HG03565 (cell line): ENCODE measurements at regions not wholly inside any gene's neighbourhood (a gene's known extent, or its start where the extent isn't known, plus 50 kb on each side); places are given as distances from the start of the nearest gene placed in this dataset.

Experiments
- ATAC-seq: cut with Tn5 transposase; IDR thresholded peaks from one replicate; pipeline ENCODE4 v1.9.1; 2021; ENCODE audit warnings: mild to moderate bottlenecking, moderate library complexity; ENCODE audit not compliant: unreplicated experiment

DNA sequence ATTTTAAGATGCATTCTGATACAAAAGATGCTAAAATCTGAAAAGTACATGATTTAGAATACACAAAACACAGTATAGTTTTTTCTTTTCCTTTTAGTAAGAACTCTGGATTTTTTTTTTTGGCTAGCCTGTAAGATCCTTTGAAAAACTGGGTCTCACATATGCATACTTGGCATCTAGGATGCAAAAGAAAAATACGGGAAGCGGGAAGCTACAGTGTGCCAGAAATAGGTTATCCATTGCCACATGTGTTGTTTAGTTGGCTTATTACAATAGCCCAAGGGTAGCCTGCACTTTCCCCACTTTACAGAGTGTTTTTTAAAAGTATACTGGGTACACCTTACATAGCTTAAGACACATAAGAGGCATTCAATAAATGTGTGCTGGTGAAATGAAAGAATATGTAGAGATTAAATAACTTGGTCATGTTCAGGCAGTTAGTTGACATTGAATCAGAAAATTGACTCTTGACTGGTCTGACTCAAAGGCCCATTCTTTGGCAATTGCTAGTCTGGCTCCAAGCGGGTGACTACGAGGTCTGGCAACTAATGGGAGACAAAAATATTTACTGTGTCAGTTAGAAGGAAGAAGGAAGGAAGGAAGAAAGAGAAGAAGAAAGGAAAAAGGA, 286.8 kb upstream of the TRIB2 start:
- no peak for ATAC-seq

DNA sequence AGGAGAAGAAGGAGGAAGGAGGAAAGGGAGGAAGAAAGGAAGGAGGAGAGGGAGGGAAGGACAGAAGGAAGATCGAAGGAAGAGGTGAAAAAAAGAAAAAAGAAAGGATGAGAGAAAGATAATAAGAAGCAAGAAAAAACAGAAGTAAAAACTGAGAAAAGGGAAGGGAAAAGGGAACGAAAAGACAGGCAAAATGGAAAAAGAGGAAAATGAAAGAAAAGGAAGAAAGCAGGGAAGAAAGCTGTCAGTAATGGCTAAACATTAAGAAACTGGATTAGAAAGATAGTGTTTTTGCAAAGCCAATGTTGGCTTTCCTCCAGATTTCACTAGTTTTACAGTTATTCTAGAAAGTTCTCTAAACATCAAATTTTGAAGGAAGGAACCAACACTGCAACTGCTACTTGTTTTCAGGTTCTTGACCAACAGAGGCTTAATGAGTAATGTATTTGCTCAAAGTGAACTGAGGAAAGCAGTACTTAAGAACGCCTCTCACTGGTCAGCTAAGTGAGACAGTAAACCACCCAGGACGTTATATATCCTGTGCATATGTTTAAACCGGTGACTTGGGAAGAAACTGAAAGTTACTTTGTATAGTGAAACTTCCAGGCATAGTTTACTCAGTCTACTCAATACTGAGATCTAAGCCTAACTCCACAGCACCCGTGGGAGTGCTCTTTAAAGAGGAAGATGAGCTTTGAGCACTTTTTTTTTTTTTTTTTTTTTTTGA, 286.2 kb upstream of the TRIB2 start:
- peak; percentile 99 for ATAC-seq

- no peak for ATAC-seq
Measured at GRCh38 chr2:12432985-12433625, 283.6 kb upstream of the TRIB2 start.

DNA sequence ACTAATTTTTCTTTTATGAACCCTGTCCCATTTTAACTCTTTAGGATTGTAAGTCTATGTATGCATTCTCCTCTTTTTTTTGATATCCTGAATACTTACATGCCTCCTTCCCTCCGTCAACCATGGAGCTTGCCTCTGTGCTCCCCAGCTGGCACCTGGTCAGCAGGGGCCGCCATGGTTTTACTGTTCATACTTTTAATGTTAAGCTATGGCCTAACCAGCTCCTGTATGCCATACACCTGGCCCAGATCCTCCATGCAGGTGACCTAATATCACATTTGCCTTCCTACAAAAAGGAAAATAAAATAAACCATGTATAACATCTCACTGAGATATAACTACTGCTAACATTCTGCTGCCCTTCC, 283.1 kb upstream of the TRIB2 start:
- no peak for ATAC-seq

GRCh38 chr2:12434630-12435098, 282.1 kb upstream of the TRIB2 start:
- no peak for ATAC-seq

DNA sequence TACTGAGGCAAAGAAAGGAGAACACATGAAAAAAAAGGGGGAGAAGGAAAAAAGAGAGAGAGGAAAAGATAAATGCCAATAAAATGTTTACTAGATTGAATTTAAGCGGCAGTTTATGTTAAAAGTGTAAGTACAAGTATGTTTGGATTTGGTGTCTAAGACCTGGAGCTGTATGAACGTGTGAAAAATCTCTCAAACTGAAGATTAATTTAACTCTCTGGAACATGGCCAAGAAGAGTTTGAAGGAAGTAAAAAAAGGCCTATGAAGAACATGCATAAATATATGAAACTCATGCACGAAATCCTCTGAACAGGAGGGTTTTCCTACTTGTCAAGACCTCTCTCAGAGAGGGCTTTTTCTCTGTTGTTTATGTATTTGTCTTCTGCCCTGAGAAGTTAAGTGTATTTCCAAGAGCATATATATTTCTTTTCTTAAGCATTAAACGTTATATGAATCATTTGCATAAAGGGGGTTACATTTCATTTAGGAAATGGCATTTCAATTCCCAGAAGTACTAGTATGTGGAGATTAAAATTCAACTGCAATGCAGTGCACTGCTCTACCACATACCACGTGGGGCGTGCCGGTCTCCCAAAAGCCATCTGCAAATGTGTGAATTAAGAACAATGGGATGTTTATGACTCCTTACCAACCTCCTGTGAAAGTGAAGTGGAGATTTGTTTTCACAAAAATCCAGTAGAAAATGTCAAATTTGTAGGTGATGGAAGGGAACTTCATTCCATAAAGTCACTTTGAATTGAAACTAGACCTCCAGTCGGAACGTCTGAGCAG, 281.1 kb upstream of the TRIB2 start:
- no peak for ATAC-seq

- ATAC-seq = no peak
Measured at GRCh38 chr2:12436483-12436882, 280.3 kb upstream of the TRIB2 start.

DNA sequence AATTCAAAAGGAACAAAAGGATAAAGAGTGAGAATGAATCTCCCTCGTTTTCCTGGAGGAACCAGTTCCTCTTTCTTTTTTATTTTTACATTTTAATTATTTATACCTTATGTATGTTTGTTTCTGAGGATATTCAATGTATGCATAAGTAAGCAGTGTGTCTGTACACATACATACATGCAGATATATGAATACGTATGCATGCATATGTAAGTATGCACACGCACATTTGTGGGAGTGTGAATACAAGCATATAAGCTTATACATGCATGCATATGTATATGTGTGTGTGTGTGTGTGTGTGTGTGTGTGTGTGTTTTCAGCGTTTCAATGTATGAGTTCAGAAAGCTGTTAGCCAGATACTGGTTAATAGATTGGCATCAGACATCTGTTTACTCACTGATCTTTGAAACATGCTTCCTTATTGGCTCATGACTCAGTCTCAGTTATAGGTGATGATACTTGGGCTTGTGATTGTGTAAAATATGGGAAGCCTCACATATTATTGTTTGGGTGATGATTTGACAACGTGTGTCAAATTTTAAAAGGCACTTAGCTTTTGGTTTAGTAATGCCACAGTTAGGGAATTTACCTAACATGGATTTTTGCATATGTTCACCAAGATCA, 279.7 kb upstream of the TRIB2 start:
- no peak for ATAC-seq

DNA sequence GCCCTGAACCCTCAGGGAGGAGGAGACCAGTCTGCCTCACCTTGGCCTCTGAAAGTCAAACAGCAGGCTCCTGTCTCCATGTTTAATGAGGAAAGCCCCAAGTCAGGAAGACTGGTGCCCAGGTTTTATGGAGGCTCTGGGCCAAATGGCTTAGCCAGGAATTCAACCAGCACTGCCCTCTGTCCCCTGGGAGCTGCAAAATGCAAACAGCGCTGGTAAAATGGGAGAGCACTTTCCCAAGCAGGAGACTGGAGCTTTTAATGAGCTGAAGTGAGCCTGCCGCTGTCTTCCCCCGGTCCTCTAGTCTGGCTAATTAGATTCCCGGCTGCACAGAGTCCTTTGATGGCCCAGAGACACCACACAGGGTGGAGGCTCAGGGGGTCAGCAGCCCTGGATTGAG, 276.0 kb upstream of the TRIB2 start:
- no peak for ATAC-seq

DNA sequence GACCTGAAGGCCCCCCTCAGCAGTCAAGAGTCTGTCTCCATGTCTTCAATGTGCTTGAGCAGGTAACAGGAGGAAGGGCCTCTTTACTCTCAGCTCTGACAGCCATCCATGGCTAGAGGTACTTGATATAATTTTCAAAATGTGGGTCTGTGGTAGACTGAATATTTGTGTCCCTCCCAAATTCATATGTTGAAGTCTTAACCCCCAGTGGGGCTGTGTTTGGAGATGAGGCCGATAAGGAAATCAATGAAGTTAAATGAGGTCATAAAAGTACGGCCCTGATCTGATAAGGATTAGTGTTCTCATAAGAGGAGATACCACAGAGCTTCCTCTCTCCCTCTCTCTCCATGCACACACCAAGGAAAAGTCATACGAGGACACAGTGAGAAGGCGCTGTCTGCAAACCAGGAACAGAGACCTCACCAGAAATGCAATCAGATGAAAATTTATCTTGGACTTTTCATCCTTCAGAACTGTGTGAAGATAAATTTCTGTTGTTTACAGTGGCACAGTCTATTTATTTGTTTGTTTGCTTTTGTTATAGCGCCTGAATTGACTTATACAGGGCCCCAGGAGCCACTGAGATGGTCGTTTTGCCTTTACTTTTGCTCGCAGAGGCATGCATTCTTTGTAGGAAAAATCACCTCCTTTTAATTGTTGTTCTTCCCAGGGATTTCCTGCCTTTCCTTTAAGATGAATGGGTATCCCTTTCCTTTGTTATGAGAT, 274.8 kb upstream of the TRIB2 start:
- ATAC-seq = no peak

DNA sequence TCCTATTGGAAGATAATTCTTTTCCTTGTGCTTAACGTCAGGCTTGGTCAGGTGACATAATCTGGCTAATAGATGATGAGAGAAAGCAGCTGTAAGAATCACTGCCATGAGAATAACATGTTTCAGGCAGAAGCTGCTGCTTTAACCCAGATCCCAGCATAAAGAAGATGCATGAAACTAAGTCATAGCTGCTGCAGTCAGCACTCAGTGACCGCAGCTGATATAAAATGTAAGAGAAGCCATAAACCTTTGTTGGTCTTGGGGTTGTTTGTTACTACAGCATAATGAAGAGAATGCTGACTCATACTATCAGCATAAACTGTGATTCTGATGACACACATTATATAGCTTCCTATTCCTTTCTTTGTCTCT, 274.3 kb upstream of the TRIB2 start:
- no peak for ATAC-seq

DNA sequence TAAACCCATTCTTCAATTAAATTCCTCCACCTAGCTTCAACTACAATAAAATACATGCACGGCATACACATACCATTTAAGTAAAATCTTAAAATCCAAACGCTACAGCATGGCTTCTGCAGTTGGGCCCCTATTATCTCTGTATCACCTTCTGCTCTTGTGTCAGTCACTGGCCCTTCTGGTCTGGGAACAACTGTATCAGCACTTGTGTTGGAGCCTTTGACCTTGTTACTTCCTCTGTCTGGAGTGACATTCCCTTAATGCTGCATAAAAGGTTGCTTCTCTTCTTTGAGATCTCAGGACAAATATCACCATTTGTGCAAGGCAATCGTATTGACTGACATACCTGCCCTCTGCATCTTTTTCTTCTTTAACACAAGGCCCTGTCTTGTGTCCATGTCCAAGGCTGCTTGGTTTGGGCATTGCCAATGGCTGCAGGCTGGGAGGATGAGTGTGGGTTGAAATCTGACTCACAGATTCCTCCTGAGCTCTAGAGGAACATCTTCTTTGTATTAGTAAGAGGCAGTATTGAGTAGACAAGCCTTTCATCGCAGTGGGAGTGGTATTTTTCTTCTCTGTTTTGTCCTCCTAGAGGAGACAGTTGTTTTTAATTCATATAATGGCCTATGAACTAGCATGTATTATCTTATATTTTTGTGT, 267.8 kb upstream of the TRIB2 start:
- no peak for ATAC-seq

- ATAC-seq = no peak
Measured at GRCh38 chr2:12451726-12452125, 265.0 kb upstream of the TRIB2 start.

GRCh38 chr2:12452185-12452584, 264.6 kb upstream of the TRIB2 start:
- ATAC-seq = no peak

- no peak for ATAC-seq
Measured at GRCh38 chr2:12453731-12454130, 263.0 kb upstream of the TRIB2 start.

DNA sequence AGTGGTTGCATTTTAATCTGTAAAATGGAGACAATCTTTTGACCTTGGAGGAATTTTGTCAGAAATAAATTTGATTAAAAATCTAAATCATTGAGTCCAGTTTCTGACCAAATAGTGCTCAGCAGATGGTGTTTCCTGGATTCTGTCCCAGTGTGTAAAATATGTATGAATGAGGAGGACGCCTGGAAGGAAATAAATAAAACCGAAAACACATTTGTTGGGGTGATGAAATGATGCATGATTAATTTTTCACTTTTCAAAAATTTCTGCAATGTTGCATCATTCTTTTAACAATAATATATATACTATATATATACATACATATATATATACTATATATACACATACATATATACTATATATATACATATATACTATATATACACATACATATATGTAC, 261.1 kb upstream of the TRIB2 start:
- ATAC-seq = no peak

DNA sequence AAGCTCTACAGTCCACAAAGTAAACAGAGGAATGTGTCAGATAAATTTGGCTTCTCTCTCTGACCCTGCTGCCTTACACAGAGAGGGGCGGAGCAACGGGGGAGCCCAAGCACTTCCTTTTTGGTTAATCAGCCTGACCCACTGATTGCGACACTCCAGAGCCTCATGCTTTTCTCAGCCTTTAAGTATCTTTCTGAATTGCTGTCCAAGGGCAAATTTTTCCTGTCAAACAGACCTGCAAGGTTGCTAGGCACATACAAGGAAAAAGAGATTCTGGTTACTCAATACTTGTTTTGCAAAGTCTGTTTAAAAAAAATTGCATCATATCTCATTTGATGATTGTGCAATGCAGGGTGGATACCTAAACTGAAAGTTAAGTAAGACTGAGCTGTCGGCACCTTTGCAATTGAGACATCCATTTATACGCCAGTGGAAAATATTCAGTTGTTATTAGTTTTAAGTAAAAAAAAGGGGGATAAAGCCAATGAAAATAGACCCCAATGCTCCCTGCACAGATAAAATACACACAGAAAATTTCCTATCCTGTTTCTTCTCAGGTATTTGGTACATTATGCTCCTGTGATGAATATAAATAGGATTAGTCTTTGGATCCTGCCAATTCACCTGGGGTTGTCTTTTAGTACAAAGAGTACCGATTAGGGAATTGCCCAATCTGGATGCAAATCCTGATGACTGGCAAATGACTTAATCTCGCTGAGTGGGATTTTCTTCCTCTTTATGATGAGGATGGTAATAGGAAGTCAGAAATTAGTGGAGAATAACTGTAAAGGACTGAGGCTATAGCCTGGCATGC, 260.2 kb upstream of the TRIB2 start:
- ATAC-seq = peak; percentile 93

- no peak for ATAC-seq
Measured at GRCh38 chr2:12457831-12458230, 258.9 kb upstream of the TRIB2 start.

GRCh38 chr2:12463189-12463588, 253.5 kb upstream of the TRIB2 start:
- ATAC-seq = no peak
